ENCODE measurements at regions not wholly inside any gene's neighbourhood (a gene's known extent, or its start where the extent isn't known, plus 50 kb on each side); places are given as distances from the start of the nearest gene placed in this dataset.

- Mint-ChIP-seq H3K9me3 (peaks cover 1 to 9% (median 8%) of the 10 kb centered on the region in 3 donors), H3K27me3 (no peaks in the 10 kb centered on the region), H3K27ac (no peak overlapping the region), H3K36me3 (no peaks in the 10 kb centered on the region), H3K4me3 (no peak overlapping the region), H3K4me1 (peaks cover 0 to 1% (median 0%) of the 10 kb centered on the region in 3 donors)
These were observed 184.0 kb upstream of the TMC3 start for GRCh38 chr15:81558056-81558455.

DNA sequence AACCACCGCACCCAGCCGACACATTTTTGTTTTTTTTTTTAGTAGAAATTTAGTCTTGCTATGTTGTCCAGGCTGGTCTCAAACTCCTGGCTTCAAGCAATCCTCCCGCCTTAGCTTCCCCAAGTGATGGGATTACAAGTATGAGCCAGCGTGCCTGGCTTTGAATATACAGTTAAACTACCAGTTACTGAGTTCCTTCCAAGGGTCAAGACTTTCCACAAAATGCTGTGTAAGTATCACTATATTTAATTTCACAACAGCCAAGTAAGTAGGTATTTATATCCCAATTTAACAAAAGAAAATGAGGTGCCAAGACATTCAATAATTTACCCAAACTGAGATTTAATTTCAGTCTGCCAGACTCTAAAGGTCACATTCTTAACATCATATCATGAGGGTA, 181.3 kb upstream of the TMC3 start:
- no peaks in the 10 kb centered on the region for H3K36me3 Mint-ChIP-seq
- H3K27ac Mint-ChIP-seq: no peak overlapping the region
- H3K27me3 Mint-ChIP-seq: peaks cover 2% of the 10 kb centered on the region
- peaks cover 0 to 1% (median 0%) of the 10 kb centered on the region in 3 donors for H3K4me1 Mint-ChIP-seq
- peaks cover 1 to 9% (median 8%) of the 10 kb centered on the region in 3 donors for H3K9me3 Mint-ChIP-seq
- H3K4me3 Mint-ChIP-seq: no peak overlapping the region

DNA sequence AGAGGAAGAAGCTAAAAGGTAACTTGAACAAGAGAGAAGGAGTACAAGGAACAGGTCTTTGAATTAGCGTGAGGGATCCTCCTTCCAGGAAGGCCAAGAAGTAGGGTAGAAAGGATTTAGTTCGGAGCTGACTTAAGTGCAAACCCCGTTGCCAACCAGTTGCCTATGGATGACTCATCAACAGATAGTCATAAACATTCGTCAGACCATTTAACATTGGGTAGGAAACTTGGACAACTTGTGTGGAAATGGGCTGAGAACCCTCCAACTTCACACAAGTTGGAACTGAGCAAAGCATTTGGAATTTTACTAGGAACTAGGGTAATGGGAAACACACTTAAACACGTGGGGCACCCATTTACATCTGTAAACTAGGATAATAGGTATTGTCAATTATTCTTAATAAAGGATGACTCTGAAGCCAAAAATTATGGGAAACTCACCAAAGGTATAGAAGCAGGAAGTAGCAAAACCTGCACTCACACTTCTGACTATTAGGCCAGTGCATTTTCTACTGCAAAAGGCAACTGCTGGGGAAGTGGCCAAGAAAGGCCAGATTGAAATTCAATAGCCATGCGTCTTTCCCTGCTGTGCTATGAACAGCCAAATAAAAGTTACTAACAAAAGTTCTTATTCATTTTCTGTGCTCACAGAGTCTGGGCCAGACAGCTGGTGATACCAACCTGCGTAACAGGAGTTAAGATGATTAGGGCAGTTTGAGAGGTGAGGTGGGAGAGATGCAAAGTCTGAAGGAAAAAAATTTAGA, 174.5 kb upstream of the TMC3 start:
- H3K4me1 Mint-ChIP-seq: peaks cover 0 to 1% (median 0%) of the 10 kb centered on the region in 3 donors
- H3K9me3 Mint-ChIP-seq: no peaks in the 10 kb centered on the region
- peaks cover 12% of the 10 kb centered on the region for H3K27me3 Mint-ChIP-seq
- H3K27ac Mint-ChIP-seq: no peak overlapping the region
- no peaks in the 10 kb centered on the region for H3K36me3 Mint-ChIP-seq
- H3K4me3 Mint-ChIP-seq: no peak overlapping the region

- Mint-ChIP-seq H3K4me1 (no peaks in the 10 kb centered on the region), H3K36me3 (no peaks in the 10 kb centered on the region)
These were observed 173.6 kb upstream of the TMC3 start for GRCh38 chr15:81547521-81548132.

GRCh38 chr15:81544385-81544784, 170.4 kb upstream of the TMC3 start:
- no peak overlapping the region for H3K27ac Mint-ChIP-seq
- no peaks in the 10 kb centered on the region for H3K36me3 Mint-ChIP-seq
- H3K9me3 Mint-ChIP-seq: peaks cover 0 to 4% (median 2%) of the 10 kb centered on the region in 3 donors
- H3K27me3 Mint-ChIP-seq: peaks cover 10% of the 10 kb centered on the region
- no peaks in the 10 kb centered on the region for H3K4me1 Mint-ChIP-seq
- no peak overlapping the region for H3K4me3 Mint-ChIP-seq

More at GRCh38 chr15:81547521-81548132, 173.6 kb upstream of the TMC3 start:
- H3K9me3 Mint-ChIP-seq: peaks cover 0 to 4% (median 0%) of the 10 kb centered on the region in 3 donors
- H3K27ac Mint-ChIP-seq: no peak overlapping the region
- peaks cover 12% of the 10 kb centered on the region for H3K27me3 Mint-ChIP-seq
- peak overlapping the region in 1 of 4 donors; percentile 36 for H3K4me3 Mint-ChIP-seq

GRCh38 chr15:81540909-81541308, 166.9 kb upstream of the TMC3 start:
- no peak overlapping the region for H3K4me3 Mint-ChIP-seq
- H3K9me3 Mint-ChIP-seq: peaks cover 0 to 4% (median 2%) of the 10 kb centered on the region in 3 donors
- no peak overlapping the region for H3K27ac Mint-ChIP-seq
- H3K36me3 Mint-ChIP-seq: no peaks in the 10 kb centered on the region
- no peaks in the 10 kb centered on the region for H3K4me1 Mint-ChIP-seq
- H3K27me3 Mint-ChIP-seq: peaks cover 6% of the 10 kb centered on the region

- no peaks in the 10 kb centered on the region for H3K4me1 Mint-ChIP-seq
- H3K4me3 Mint-ChIP-seq: no peak overlapping the region
- no peaks in the 10 kb centered on the region for H3K36me3 Mint-ChIP-seq
- H3K9me3 Mint-ChIP-seq: no peaks in the 10 kb centered on the region
- no peak overlapping the region for H3K27ac Mint-ChIP-seq
- H3K27me3 Mint-ChIP-seq: peaks cover 5% of the 10 kb centered on the region
These were observed 162.3 kb upstream of the TMC3 start for GRCh38 chr15:81536356-81536755.

- Mint-ChIP-seq H3K4me1 (no peaks in the 10 kb centered on the region), H3K9me3 (no peaks in the 10 kb centered on the region)
These were observed 160.1 kb upstream of the TMC3 start for GRCh38 chr15:81534124-81534523.

DNA sequence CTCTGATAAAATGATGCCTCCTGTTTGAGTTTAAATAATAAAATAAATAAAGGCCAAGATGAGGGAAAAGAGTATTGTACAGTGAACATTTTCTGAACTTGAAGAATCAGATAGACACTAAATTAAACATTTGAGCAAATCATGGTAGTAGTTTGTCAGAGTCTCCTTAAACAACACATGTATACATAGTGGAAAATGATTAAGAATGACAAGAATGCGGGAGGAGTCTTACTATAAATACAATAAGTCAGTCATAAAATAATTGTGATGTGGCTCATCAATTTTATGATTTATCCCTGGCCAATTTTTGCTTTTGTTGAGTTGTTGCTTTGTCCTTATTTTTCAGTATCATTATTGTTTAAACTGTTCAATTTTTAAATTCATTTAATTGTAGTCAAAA, 158.0 kb upstream of the TMC3 start:
- Mint-ChIP-seq H3K27me3 (peaks cover 5% of the 10 kb centered on the region), H3K27ac (no peak overlapping the region), H3K4me3 (no peak overlapping the region), H3K9me3 (peaks cover 0 to 3% (median 0%) of the 10 kb centered on the region in 3 donors), H3K36me3 (no peaks in the 10 kb centered on the region), H3K4me1 (no peaks in the 10 kb centered on the region)

More at GRCh38 chr15:81534124-81534523, 160.1 kb upstream of the TMC3 start:
- Mint-ChIP-seq H3K27me3 (peaks cover 5% of the 10 kb centered on the region), H3K27ac (no peak overlapping the region), H3K36me3 (no peaks in the 10 kb centered on the region), H3K4me3 (no peak overlapping the region)

DNA sequence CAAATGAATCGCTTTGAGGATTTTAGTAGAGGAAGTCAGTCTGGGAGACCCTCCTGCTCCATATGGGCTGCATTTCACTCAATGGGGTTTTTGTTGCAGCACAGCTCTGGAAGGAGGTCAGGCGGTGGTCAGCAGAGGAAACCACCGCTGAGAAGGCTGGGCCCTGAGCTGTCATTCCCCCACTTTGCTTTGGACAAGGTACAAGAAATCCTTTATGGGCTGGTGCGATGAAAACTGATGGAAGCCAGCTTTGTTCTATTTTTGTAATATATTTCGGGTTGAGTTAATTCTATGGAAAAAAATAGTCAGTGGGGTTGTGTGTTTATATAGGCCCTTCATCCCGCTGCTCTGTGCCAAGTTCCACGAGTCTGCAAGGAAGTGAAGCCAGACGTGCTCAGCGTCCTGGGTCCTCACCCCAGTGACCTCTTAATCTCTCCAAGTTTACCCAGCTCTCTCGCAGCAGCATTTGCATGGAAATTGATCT, 157.1 kb upstream of the TMC3 start:
- no peaks in the 10 kb centered on the region for H3K4me1 Mint-ChIP-seq
- peaks cover 0 to 3% (median 0%) of the 10 kb centered on the region in 3 donors for H3K9me3 Mint-ChIP-seq
- no peak overlapping the region for H3K27ac Mint-ChIP-seq
- no peak overlapping the region for H3K4me3 Mint-ChIP-seq
- peaks cover 5% of the 10 kb centered on the region for H3K27me3 Mint-ChIP-seq
- H3K36me3 Mint-ChIP-seq: no peaks in the 10 kb centered on the region

DNA sequence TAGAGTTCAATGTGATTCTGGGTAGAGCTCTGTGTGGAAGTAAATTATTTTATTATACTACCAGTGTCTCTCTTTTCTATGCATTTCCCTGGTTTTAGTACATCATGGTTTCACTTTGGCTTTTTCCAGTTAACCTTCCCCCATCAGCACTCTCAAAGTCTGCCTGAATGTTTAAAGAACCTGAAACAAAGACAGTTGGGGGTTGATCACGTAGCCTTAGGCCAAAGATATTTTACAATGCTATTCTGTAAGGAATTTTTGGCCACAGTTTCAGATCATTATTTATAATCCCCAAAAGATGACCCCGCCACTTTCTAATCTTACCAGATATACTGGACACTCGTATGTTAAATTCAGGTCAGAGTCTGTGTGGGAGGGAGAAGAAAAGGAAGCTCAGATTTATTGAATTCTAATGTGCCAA, 156.3 kb upstream of the TMC3 start:
- Mint-ChIP-seq H3K27ac (no peak overlapping the region), H3K9me3 (peaks cover 0 to 3% (median 0%) of the 10 kb centered on the region in 3 donors), H3K4me1 (no peaks in the 10 kb centered on the region), H3K27me3 (peaks cover 5% of the 10 kb centered on the region), H3K36me3 (no peaks in the 10 kb centered on the region), H3K4me3 (no peak overlapping the region)

DNA sequence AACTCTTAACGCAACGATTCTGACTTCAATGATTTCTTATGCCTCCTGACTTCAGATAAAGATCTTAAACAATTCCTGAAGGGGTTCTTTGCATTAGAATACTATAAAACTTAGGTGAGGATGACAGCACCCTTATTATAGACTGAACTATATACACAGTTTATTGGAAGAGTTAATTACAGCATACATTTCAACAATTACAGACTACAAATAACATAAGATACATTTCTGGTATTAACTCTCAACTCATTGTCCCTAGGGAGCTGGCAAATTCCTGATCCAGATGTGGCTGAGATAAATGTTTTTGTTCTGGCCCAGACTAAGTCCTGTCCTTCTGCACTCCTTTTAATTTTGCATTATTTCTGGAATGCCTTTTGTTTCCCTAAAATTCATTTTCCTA, 155.5 kb upstream of the TMC3 start:
- H3K4me1 Mint-ChIP-seq: no peaks in the 10 kb centered on the region
- H3K27me3 Mint-ChIP-seq: peaks cover 5% of the 10 kb centered on the region
- H3K4me3 Mint-ChIP-seq: no peak overlapping the region
- no peak overlapping the region for H3K27ac Mint-ChIP-seq
- no peaks in the 10 kb centered on the region for H3K36me3 Mint-ChIP-seq
- H3K9me3 Mint-ChIP-seq: peaks cover 0 to 3% (median 1%) of the 10 kb centered on the region in 3 donors

- Mint-ChIP-seq H3K9me3 (peaks cover 0 to 3% (median 1%) of the 10 kb centered on the region in 3 donors), H3K27ac (no peak overlapping the region), H3K36me3 (no peaks in the 10 kb centered on the region), H3K4me3 (no peak overlapping the region), H3K27me3 (peaks cover 3% of the 10 kb centered on the region), H3K4me1 (no peaks in the 10 kb centered on the region)
These were observed 152.0 kb upstream of the TMC3 start for GRCh38 chr15:81526029-81526428.

DNA sequence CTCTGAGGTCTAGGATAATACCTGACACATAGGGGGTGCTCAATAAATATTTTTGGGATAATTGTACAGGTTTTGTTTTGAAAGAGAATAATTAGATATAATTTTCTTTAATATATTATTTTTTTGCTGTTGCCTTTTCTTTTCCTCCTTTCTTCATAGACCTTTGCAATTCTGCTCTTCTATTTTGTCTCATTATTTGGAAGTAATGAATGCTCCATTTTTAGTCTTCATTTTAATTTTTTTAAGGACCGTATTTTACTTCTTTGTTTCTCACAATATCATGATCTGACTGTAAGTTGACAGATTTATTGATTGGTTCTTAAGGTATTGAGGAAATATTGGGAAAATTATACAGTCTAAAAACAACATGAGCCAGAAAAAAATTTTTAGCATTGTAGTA, 150.5 kb upstream of the TMC3 start:
- Mint-ChIP-seq H3K27me3 (peaks cover 3% of the 10 kb centered on the region), H3K27ac (no peak overlapping the region), H3K9me3 (peaks cover 0 to 3% (median 1%) of the 10 kb centered on the region in 3 donors), H3K36me3 (no peaks in the 10 kb centered on the region), H3K4me1 (no peaks in the 10 kb centered on the region), H3K4me3 (no peak overlapping the region)

- H3K36me3 Mint-ChIP-seq: no peaks in the 10 kb centered on the region
- peaks cover 0 to 3% (median 1%) of the 10 kb centered on the region in 3 donors for H3K9me3 Mint-ChIP-seq
- no peaks in the 10 kb centered on the region for H3K4me1 Mint-ChIP-seq
- no peak overlapping the region for H3K27ac Mint-ChIP-seq
- H3K27me3 Mint-ChIP-seq: peaks cover 3% of the 10 kb centered on the region
- H3K4me3 Mint-ChIP-seq: no peak overlapping the region
These were observed 149.9 kb upstream of the TMC3 start for GRCh38 chr15:81523867-81524266.
